ENCODE measurements at regions not wholly inside any gene's neighbourhood (a gene's known extent, or its start where the extent isn't known, plus 50 kb on each side); places are given as distances from the start of the nearest gene placed in this dataset.

DNA sequence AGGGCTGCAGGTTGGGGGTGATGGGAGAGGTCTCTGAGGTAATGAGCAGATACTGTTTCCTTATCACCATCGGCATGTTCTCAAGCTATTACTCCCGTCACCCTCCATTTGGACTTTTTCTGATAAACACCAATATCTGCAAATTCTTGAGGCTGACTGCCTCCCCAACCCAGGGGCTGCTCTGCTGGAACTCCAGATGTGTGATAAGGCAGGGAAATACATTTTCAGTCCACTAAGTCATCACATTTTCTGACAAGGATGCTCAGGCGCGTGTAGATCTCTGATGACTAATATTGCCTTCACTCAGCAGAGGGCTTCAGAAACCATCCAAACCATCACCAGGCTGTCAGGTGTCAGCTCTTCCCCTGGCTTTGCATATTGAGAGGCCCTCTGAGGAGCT lies 215.0 kb upstream of the POU3F1 start:
- CTCF ChIA-PET: no interaction called here
- POLR2A ChIA-PET: interaction anchor here (0.6 kb wide), 1 partner anchor 275 kb away, joined by 7 read pairs; no protein-coding TSS in a partner anchor

DNA sequence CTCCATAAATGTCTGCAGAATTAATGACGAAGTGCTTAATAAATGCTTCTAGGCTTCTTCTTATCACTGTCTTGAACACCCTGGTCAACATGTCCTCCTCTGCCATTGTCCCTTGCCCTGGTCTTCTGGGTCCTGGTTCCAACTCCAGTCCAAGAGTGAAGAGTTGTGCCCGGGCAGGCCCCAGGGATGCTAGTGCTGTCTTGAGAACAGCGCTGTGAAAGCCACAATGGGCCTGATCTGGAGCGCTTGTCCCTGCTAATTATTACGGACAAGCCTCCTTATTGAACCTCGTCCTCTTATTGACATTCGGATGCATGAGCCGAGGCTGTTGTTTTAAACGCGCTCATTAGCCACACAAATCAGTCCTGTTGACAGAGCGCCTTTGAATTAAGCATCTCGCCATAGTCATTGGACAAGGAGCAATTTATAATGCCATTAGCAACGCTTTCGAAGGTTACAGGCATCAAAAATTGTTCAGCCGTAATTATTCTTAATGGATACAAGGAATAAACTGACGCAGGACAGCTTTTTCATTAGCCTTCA lies 211.6 kb upstream of the POU3F1 start:
- POLR2A ChIA-PET: no interaction called here
- CTCF ChIA-PET: no interaction called here

DNA sequence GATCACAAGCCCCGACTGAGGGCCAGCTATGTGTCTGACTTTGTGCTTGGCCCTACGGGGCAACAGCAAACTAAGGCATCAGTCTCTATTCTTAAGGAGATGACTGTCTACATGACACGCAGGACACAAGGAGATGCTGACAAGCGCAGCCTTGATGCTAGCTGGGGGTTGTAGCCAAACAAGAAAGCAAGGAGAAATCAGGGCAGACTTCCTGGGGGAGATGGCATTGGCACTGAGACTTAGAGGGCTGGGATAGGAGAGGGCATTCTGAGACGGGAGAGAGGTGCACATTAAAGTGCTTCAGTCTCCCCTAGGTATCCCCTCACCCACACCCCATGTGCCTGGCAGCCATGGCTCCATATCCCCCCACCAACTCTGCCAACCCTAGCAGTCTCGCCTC lies 210.8 kb upstream of the POU3F1 start:
- POLR2A ChIA-PET: no interaction called here
- CTCF ChIA-PET: no interaction called here

DNA sequence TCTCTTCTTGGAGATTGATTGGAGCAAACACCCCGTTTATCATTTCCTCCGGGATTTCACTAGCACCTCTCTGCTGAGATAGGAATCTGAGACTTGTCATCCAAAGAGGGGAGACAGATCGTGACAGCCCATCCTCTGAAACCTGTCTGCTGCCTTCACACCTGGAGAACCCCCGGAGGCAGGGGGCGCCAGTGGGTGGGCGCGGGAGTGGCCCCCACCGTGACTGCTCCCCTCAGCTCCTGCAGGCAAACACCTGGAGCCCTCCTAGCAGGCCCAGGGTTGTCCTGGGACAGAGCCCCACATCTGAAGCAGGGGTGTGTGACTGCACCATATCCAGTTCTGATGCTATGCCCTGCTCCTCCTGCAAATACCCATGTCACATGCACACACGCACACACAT lies 209.5 kb upstream of the POU3F1 start:
- ChIA-PET POLR2A (no interaction called here), CTCF (no interaction called here)

DNA sequence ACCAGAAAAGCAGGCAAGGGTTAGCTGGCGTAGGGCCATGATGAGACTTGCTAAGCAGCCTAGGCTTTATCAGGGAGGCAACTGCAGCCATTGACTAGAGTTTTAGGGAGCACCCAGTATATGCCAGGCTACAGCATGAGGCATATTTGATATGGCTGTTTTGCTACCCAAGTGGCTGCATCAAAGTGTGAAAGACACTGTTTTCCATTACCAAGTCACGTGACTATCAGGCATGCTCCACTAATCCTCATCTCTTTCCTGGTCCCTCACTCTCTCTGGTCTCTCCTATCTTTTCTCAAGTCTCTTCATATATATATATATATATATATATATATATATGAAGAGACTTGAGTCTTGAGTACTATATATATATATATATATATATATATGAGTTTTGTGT lies 206.7 kb upstream of the POU3F1 start:
- ChIA-PET CTCF (no interaction called here), POLR2A (no interaction called here)

DNA sequence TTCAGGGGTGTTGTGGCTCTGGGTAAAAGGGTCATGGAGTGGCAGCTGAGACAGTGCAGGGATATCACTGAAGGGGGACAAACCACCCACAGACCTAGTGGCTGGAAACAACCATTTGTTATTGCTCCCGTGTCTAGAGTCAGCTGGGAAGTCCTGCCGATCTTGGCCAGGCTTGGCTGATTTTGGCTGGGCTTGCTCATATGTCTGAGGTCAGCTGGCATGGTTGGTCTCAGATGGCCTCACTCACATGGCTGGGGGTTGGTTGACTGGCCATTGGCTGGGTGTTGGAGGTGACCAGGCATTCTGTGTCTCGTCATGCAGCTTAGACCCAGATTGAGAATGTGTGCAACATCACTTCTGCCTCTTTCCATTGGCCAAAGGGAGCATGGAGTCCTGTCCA lies 203.8 kb upstream of the POU3F1 start:
- CTCF ChIA-PET: no interaction called here
- POLR2A ChIA-PET: no interaction called here

DNA sequence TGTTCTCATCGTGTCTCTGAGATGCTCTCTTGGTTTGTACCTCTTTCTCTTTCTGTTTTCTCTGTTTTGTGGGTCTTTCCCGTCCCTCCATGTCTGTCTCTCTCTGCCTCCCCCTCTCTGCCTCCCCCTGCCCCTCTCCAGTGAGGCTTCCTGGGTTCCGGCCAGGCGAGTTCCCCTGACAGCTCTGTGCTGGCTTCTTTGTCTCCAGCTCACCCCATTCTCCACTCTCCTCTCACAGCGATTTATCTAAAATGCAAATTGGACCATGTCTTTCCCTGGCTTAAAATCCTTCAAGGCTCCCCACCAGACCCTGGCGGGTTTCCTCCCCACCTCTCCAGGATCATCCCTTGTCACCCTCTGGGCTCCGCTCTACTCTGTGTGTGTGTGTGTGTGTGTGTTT lies 202.4 kb upstream of the POU3F1 start:
- ChIA-PET POLR2A (no interaction called here), CTCF (no interaction called here)

DNA sequence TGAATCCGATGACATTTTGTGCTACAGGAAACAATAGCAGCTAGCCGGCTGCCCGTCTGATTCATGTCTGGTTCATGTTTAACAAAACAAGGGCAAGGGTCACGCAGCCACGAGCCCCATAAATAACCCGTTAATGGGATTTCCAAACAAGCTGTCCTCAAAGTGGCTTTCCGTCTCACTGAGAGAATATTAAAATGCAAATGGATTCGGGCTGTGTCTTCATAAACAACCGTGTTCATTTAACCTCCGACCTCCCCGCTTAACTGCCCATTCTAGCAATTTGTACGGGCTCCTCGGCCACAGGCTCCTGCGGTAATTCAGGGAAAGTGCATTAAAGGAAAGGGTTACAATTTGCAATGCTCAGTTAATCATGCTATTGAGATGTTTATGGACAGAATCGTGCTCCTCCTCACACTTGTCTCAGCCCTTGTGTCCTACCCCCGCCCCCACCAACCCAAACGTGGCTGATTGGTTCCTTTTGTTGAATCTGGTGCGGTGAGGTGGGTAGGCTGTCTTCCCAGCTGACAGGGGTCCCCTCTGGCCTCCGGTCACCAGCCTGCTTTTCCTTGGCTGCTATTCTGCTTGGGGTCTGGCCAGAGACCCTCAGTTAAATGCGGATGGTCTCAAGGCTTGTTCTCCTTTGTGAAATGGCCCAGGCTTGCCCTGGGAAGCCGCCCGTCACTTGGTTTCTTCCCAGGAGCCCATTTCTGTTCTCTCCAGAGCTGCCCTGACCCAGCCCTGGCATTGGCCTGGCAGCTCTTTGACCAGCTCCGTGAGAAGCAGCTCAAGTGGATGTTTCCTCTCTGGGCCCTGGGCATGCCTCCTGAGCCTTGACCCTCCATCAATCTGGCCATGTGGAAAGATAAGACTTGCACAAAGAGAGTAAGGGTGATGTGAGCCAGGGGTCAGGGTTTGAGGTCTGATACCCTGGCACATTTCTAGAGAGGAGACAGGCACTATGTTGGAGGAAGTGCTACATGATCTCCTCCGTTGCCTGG lies 200.7 kb upstream of the POU3F1 start:
- CTCF ChIA-PET: no interaction called here
- POLR2A ChIA-PET: no interaction called here

DNA sequence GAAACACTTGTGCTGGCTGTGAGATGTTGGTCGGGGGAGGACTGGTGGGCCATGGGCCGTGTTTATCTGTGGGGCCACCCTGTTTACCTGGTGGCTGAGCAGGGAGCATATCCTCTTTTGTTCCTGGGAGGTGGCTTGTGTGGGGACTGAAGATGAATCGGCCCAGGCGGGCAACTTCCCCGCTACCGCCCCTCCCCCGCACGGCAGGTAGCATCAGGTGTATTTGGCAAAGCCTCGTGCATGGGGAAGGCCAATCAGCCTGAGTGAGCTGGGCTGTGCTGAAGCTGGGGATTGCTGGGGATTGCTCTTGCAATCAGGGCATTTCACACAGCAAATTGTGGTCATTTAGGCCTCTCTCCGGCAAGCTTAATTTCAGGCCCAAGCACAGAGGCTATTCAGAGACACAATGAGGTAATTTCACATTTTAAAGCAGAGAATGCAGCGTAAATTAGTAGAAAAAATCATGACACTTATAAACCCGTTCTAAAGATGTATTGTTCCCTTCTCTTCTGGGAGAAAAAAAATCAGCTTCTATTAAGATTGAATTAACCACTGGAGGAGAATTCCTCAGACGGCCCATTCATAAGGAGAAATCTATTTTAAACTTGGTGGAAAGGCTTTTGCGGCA lies 197.7 kb upstream of the POU3F1 start:
- POLR2A ChIA-PET: no interaction called here
- CTCF ChIA-PET: no interaction called here

DNA sequence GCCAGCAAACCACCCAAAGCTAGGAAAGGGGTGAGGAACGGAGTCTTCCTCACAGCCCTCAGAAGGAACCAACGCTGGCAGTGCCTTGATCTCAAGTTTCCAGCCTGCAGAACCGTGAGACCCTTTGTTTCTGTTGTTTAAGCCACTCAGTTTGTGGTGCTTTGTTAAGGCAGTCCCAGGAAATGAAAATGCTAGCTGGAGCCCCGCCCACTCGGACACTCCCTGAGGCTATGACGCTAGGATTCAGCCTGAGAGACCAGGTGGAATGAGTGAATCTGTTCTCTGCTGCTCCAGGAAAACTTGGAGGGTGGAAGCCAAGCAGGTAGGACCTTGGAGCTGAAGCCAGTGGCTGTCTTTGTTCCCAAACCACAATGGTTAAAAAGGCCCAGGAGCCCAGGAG lies 196.5 kb upstream of the POU3F1 start:
- CTCF ChIA-PET: no interaction called here
- POLR2A ChIA-PET: no interaction called here

DNA sequence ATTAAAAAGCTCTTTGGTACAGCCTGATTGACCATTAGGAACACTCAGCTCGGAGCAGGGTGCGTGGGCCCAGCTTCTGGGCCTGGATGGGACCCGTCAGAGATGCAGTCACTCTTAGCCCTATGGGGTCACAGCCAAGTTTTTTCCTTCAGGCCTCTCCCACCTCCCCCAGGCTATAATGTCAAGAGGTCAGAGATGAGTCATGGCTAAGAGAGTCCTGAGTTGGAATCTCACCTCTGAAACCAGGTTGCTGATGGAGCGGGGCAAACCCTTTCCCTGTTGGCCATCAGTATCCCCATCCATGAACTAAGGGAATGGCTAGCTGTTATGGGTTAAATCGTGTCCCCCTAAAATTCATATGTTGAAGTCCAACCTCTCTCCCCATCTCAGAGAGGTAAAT lies 195.9 kb upstream of the POU3F1 start:
- ChIA-PET CTCF (no interaction called here), POLR2A (interaction anchor here (0.6 kb wide), 1 partner anchor 1225 kb away, joined by 10 read pairs; no protein-coding TSS in a partner anchor)

DNA sequence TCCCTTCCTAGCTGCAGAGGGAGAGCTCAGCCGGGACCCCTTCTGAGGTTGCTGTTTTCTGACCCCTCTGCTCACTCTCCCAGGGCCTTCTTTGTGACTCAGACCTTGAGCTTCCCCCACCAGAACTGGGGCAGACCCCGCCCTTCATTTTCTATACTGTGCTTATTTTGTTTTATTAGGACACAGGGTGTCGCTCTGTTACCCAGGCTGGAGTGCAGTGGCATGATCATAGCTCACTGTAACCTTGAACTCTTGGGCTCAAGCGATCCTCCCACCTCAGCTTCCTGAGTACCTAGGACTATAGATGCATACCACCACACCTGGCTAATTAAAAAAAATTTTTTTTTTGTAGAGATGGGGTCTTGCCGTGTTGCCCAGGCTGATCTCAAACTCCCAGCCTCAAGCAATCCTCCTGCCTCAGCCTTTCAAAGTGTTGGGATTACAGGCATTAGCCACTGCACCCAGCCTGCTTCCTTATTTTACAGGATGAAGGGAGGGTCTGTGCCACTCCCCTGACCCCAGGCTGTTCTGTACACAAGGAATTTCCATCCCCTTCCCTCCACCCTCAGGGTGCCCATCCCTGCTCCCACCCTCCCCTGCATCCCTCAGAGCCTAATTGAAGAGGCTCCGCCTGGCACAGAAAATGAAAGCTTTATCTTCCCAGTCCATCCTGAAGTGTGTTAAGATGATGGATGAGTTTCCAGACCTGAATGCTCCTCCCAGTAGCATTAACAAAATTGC lies 195.2 kb upstream of the POU3F1 start:
- ChIA-PET CTCF (no interaction called here), POLR2A (interaction anchor here (0.6 kb wide), 1 partner anchor 1224 kb away, joined by 10 read pairs; no protein-coding TSS in a partner anchor)

DNA sequence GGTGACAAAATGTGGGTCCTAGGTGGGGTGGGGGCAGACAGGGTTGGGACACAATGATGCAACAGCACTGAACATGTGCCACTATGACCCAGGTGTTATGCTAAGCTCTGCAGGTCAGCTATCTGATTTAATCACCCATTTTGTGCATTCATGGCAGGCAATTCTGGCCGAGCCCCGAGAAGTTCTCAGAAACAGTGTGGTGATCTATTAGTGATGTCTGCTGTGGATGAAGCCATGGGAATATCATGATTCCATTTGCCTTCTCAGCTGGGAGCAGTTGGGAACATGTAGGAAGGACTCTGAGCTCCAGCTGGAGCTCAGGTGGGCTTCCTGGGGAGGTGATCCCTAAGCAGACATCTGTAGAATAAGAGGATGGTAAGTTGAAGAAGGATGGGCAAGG lies 194.0 kb upstream of the POU3F1 start:
- POLR2A ChIA-PET: no interaction called here

DNA sequence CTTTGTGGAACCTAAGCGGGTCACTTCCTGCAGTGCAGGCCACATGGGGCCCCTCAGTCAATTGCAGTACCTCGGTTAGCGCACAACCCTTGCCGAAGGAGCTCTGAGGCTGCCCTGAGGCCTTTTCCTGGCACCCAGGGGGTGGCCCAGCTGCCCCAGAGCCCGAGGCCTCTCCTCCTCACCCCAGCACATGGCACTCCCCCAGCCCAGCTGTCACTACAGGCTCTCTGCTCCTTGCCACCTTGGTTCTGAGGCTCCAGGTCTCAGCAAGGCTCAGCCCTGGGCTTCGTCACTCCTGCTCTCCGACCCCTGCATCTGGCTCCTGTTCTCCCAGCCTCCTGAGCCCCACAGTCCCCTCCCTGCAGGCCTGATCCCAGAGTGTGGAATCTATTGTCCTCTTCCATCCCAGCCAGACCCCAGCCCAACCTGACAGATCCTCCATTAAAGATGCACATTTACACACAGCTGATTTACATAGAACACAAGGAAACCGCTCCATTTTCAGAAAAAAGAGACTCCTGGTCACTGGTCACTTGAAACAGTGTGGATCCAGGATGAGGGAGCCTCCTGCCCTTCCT lies 192.8 kb upstream of the POU3F1 start:
- ChIA-PET CTCF (no interaction called here), POLR2A (no interaction called here)

More for the DNA sequence above, 194.0 kb upstream of the POU3F1 start:
- CTCF ChIA-PET: no interaction called here

DNA sequence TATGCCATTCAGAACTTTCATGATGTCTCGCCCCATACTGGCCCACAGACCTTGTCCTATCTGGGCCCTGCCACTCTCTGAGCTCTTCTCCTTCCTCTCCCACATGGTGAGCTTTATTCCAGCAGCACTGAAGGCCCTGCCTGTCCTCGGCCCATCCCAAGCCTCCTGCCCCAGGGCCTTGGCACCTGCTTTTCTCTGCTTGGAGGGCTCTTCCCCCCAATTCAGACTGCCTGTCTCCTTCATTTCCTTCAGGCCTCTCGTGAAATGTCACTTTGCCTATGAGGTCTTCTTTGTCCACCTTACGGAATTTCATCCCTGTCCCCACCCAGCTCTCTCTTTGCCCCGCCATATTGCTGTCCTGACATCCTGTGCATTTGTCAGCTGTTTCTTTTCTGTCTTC lies 191.7 kb upstream of the POU3F1 start:
- ChIA-PET CTCF (interaction anchor here (0.9 kb wide), 1 partner anchor 211 kb away, joined by 3 read pairs; no protein-coding TSS in a partner anchor), POLR2A (no interaction called here)

DNA sequence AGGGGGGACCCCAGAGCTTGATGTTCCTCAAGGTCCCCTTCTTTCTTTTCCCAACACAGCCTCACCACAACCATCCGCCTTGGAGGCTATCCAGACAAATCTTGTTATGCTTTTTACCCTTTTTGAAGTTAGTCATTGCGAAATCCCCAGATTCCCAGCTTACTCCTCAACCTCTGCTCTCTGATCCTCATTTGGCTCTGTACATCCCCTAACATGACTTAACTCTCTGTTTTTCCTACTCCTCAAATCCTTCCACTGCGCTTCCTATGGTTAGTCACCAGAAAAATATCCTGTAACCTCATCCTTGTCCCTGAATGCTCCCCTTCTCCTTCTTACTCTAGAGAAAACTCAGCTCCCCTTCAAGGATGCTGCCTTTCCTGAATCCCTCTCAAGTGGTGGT lies 189.1 kb upstream of the POU3F1 start:
- CTCF ChIA-PET: no interaction called here
- POLR2A ChIA-PET: no interaction called here

DNA sequence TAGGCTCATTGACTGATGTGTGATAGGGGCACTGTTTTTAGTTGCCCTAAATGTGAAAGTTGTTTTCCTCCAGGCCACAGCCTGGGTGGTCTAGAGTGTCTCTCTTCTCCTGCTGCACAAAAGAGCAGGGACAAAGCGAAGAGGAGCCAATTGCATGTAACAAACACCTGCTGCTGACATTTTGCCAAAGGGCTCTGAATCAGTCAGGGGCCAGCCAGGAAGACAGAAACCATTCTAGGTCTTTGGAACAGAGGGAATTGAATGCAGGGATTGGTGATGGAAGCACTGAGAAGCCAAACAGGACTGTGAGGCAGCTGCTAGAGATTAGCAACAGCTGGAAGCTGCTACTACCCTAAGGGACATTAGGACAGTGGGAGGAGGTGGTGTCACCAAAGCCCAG lies 185.3 kb upstream of the POU3F1 start:
- POLR2A ChIA-PET: no interaction called here
- CTCF ChIA-PET: no interaction called here

DNA sequence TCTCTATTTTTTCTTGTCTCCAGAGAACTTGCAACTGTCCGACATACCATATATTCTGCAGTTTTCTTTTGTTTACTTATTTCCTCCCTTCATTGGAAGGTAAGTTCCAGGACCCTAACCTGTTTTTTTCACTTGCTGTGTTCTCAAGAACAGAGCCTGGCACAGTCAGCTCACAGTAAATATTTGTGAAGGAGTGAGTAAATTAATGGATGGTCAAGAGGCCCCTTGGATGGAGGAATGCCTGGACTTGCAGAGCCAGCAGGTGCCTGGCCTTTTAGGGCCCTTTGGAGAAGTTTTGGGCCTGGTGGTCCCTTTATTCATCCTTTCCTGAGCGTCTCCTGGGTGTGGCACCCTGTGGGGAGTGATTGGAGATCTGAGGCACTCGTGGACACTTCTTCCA lies 182.1 kb upstream of the POU3F1 start:
- ChIA-PET CTCF (no interaction called here), POLR2A (no interaction called here)

DNA sequence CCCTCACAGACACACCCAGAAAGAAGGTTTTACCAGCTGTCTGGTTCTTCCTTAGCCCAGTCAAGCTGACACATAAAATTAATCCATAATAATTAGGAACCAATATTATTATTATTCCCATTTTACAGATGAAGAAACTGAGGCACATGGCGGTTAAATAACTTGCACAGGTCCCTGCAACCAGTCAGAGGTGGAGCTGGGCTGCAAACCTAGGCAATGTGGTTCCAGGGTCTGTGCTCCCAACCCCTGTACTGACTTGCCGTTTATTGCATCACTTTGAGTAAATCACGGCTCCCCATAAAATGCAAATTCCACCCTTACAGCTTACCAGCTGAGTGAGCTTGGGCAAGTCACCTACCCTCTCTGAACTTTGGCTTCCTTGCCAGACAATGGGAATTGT lies 179.2 kb upstream of the POU3F1 start:
- ChIA-PET POLR2A (no interaction called here), CTCF (no interaction called here)

DNA sequence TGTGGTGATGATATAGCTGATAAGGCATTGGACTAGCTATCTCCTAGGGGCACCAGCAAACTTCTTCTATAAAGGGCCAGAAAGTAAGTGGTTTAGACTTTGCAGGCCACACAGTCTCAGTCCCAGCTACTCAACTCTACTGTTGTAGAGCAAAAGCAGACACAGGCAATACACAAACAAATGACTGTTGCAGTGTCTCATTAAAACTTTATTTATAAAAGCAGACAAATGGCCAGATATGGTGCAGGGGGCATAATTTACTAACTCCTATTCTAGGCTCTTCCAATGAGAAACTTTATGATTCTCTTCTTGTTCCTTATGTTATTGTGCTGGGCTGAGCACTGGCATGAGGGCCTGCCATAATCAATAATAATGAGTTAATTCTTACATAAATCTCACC lies 176.8 kb upstream of the POU3F1 start:
- CTCF ChIA-PET: no interaction called here
- POLR2A ChIA-PET: no interaction called here
